HepG2 (cell line): ENCODE measurements at regions not wholly inside any gene's neighbourhood (a gene's known extent, or its start where the extent isn't known, plus 50 kb on each side); places are given as distances from the start of the nearest gene placed in this dataset.

Source experiments
- ATAC-seq: fragments of 200-7000 bp; cut with Tn5 transposase; 3 replicates; pipeline ENCODE4 v1.9.1; 2020; ENCODE audit warnings: mild to moderate bottlenecking, moderate library complexity
- BruUV-seq: library from RNA; stranded (reverse); fragments of 400-500 nt; replicated peaks from 2 replicates; lab custom pipeline; 2021; lab: Mats Ljungman, UMichigan
- CTCF ChIA-PET: fragments of 300-600 bp; formaldehyde crosslinking; extraction: SDS; loops from one replicate; lab custom pipeline; 2021; ENCODE audit warnings: low total read pairs, inconsistent platforms, low intra/inter-chr PET ratio; lab: Yijun Ruan, JAX
- POLR2A ChIA-PET: fragments of 350-600 bp; sonication (Branson Sonifier 250); formaldehyde crosslinking; loops from one replicate; lab custom pipeline; 2020; ENCODE audit warnings: antibody characterized with exemption, inconsistent platforms; lab: Yijun Ruan, JAX
- DNase-seq: peaks from one replicate; pipeline ENCODE4 v3.0.0-alpha.2; 2015; ENCODE audit warnings: low spot score
- FAIRE-seq: peaks from 3 replicates; lab custom pipeline; 2011; peaks lifted over from hg19 to GRCh38; lab: Jason Lieb, UNC
- H2AFZ ChIP-seq: one replicate; pipeline ENCODE4 v1.6.1; 2011; ENCODE audit warnings: low read length, inconsistent platforms
- H3K27ac ChIP-seq: fragments of 300-600 bp; 3 replicates; pipeline ENCODE4 v1.8.0; 2011; ENCODE audit warnings: mixed run types, mild to moderate bottlenecking, mixed read lengths, low read length, inconsistent platforms; ENCODE audit not compliant: insufficient read depth; ENCODE audit errors: extremely low read length
- H3K27me3 ChIP-seq, 2 experiments: fragments of 200-600 bp in 1 of 2; 2 replicates in 1 of 2; 3 replicates in 1 of 2; pipeline versions ENCODE4 v1.6.0 to v1.8.0; 2011; ENCODE audit warnings: low read length in 2 of 2, mild to moderate bottlenecking in 2 of 2, moderate library complexity in 2 of 2, inconsistent platforms in 1 of 2; ENCODE audit not compliant: insufficient read depth in 2 of 2, control insufficient read depth in 1 of 2
- H3K36me3 ChIP-seq, 2 experiments: fragments of 200-600 bp in 1 of 2; replicated peaks in 1 of 2; 2 replicates in 1 of 2; 3 replicates in 1 of 2; pipeline versions ENCODE4 v1.5.1 to v1.8.0; 2011; ENCODE audit warnings: low read length in 2 of 2, inconsistent platforms in 1 of 2; ENCODE audit not compliant: insufficient read depth in 2 of 2, control insufficient read depth in 1 of 2
- H3K4me1 ChIP-seq: 2 replicates; pipeline ENCODE4 v1.5.1; 2012; ENCODE audit warnings: low read length, inconsistent platforms; ENCODE audit not compliant: insufficient read depth
- H3K4me2 ChIP-seq: 2 replicates; pipeline ENCODE4 v1.6.0; 2011; ENCODE audit warnings: low read depth, low read length, inconsistent platforms
- H3K4me3 ChIP-seq, 3 experiments: fragments of 200-600 bp in 1 of 3; sonication (generic), shearing (Covaris generic) in 1 of 3; replicated peaks in 1 of 3; 2 replicates each; pipeline ENCODE4 v1.5.1; 2011 to 2016; ENCODE audit warnings: low read length in 3 of 3, inconsistent platforms in 2 of 3, low read depth in 2 of 3, mild to moderate bottlenecking in 2 of 3, control low read depth in 1 of 3, mixed read lengths in 1 of 3; ENCODE audit not compliant: insufficient read depth in 1 of 3
- H3K79me2 ChIP-seq: one replicate; pipeline ENCODE4 v1.6.1; 2011; ENCODE audit warnings: low read length, inconsistent platforms; ENCODE audit not compliant: insufficient read depth
- H3K9ac ChIP-seq: 2 replicates; pipeline ENCODE4 v1.6.0; 2011; ENCODE audit warnings: mild to moderate bottlenecking, low read depth, low read length, inconsistent platforms; ENCODE audit not compliant: insufficient read depth
- H3K9me3 ChIP-seq: 2 replicates; pipeline ENCODE4 v1.5.1; 2012; ENCODE audit warnings: mild to moderate bottlenecking, low read length
- H4K20me1 ChIP-seq: 2 replicates; pipeline ENCODE4 v1.6.0; 2011; ENCODE audit warnings: inconsistent platforms, mild to moderate bottlenecking, low read length, moderate library complexity; ENCODE audit not compliant: insufficient read depth
- BHLHE40 ChIP-seq: IDR thresholded peaks from 2 replicates; pipeline ENCODE4 v1.6.1; 2011; ENCODE audit warnings: low read length, improper control_type of control experiment
- CBX5 ChIP-seq: sonication (generic); formaldehyde crosslinking; IDR thresholded peaks from 2 replicates; pipeline ENCODE4 v1.4.0; 2020; ENCODE audit warnings: missing genetic modification reagents, borderline replicate concordance
- CHD4 ChIP-seq: fragments of 200-600 bp; sonication (generic); IDR thresholded peaks from 2 replicates; pipeline ENCODE4 v1.7.0; 2017; ENCODE audit warnings: mild to moderate bottlenecking, low read length, borderline replicate concordance
- MTA1 ChIP-seq: sonication (generic); formaldehyde crosslinking; IDR thresholded peaks from 2 replicates; pipeline ENCODE4 v1.4.0; 2020; ENCODE audit warnings: missing genetic modification reagents, mild to moderate bottlenecking, borderline replicate concordance
- MYC ChIP-seq: sonication (generic); formaldehyde crosslinking; IDR thresholded peaks from 2 replicates; pipeline ENCODE4 v1.9.0; 2021; ENCODE audit warnings: missing genetic modification reagents, borderline replicate concordance
- NFKBIZ ChIP-seq: IDR thresholded peaks from 2 replicates; pipeline ENCODE4 v1.6.1; 2018; ENCODE audit warnings: missing genetic modification reagents, missing compliant biosample characterization
- SOX6 ChIP-seq, 2 experiments: fragments of 450-650 bp in 1 of 2; sonication (generic) in 1 of 2; formaldehyde crosslinking in 1 of 2; IDR thresholded peaks; 2 replicates each; pipeline versions ENCODE4 v1.4.0 to v1.6.1; 2017 to 2020; ENCODE audit warnings: antibody characterized with exemption in 1 of 2, mild to moderate bottlenecking in 1 of 2, missing genetic modification reagents in 1 of 2
- STAT5B ChIP-seq: sonication (generic); formaldehyde crosslinking; IDR thresholded peaks from 2 replicates; pipeline ENCODE4 v1.4.0; 2020; ENCODE audit warnings: missing genetic modification reagents
- U2AF1 ChIP-seq: fragments of 200-400 bp; formaldehyde crosslinking; optimal IDR thresholded peaks from 2 replicates; pipeline ENCODE3; 2017; ENCODE audit warnings: mild to moderate bottlenecking, low read depth, low read length
- ZBTB21 ChIP-seq: sonication (generic); formaldehyde crosslinking; IDR thresholded peaks from 2 replicates; pipeline ENCODE4 v1.4.0; 2020; ENCODE audit warnings: missing genetic modification reagents
- ZNF543 ChIP-seq: sonication (generic); formaldehyde crosslinking; IDR thresholded peaks from 2 replicates; pipeline ENCODE4 v1.4.0; 2020; ENCODE audit warnings: mild to moderate bottlenecking, missing genetic modification reagents
- ZNF607 ChIP-seq: sonication (generic); formaldehyde crosslinking; IDR thresholded peaks from 2 replicates; pipeline ENCODE4 v1.5.1; 2020; ENCODE audit warnings: missing genetic modification reagents, mild to moderate bottlenecking, borderline replicate concordance
- ZNF792 ChIP-seq: IDR thresholded peaks from 2 replicates; pipeline ENCODE4 v1.6.1; 2016
- ZSCAN22 ChIP-seq: sonication (generic); formaldehyde crosslinking; IDR thresholded peaks from 2 replicates; pipeline ENCODE4 v1.4.0; 2020; ENCODE audit warnings: mild to moderate bottlenecking, missing genetic modification reagents
- WGBS: methylation state at CpG from one replicate; pipeline ENCODE4 v1.1.6; 2017; ENCODE audit warnings: low lambda C conversion rate; 5-methylcytosine and 5-hydroxymethylcytosine counted together
- in situ Hi-C: cut with HindIII; loops from 2 replicates; pipeline ENCODE4 v1.10.0; 2017; ENCODE audit warnings: low pct_unique_long_range_greater_than_20kb; ENCODE audit not compliant: extremely low pct_ligation_motif_present
- intact Hi-C: fragments of 100-400 bp; cut with micrococcal nuclease; formaldehyde crosslinking; loops from one replicate; pipeline ENCODE4 v1.10.0; 2022; ENCODE audit not compliant: unreplicated experiment
- TF ChIP-seq, protein P1 (sequence below): sonication (generic); formaldehyde crosslinking; IDR thresholded peaks from 2 replicates; pipeline ENCODE4 v1.4.0; 2020; ENCODE audit warnings: missing genetic modification reagents
- TF ChIP-seq, protein P2 (sequence below): sonication (generic); formaldehyde crosslinking; IDR thresholded peaks from 2 replicates; pipeline ENCODE4 v1.5.0; 2020; ENCODE audit warnings: missing genetic modification reagents, mild to moderate bottlenecking, borderline replicate concordance
- TF ChIP-seq, protein P3 (sequence below): sonication (generic); formaldehyde crosslinking; IDR thresholded peaks from 2 replicates; pipeline ENCODE4 v1.9.0; 2022; ENCODE audit warnings: low read depth, missing genetic modification reagents

DNA sequence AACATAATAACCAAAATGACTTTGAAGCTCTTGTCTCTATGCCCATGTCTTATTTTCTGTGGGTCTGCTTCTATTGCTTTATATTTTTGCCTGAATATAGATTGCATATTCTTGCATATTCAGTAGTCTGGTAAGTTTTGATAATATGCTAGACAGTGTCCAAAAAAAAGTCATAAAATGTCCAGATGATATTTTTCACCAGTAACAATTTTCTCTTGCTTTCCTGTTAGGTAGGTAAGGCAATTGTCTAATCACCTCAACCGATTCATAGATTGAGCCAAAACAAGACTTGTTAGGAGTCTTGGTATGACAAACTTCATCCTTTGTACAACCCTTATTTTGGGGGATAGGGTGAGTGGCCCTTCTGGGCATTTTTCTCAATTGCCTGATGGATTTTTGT lies 277.0 kb upstream of the NRP1 start:
- Histone ChIP-seq H3K4me1 (no peaks in the 10 kb centered on the region), H2AFZ (no peak overlapping the region), H3K36me3 (no peaks in the 10 kb centered on the region), H3K79me2 (no peaks in the 10 kb centered on the region), H3K9me3 (0 out of 2 replicates have a peak, but pooled peaks cover 6% of the 10 kb centered on the region), H3K9ac (no peak overlapping the region)
- in situ Hi-C loops (no loop called here), intact Hi-C loops (no loop called here)
- FAIRE-seq: no peak
- BruUV-seq: no TSS peak
- DNase-seq: no peak
- WGBS: 61% methylated on average over 1 of the region's 1 CpG
- CTCF ChIA-PET: no interaction called here
- TF ChIP-seq STAT5B (no peak), ZNF607 (CRISPR knock-in tag) (no peak), CBX5 (CRISPR knock-in tag) (no peak), NFKBIZ (CRISPR knock-in tag) (no peak), ZNF792 (CRISPR knock-in tag) (no peak), ZSCAN22 (CRISPR knock-in tag) (no peak), U2AF1 (no peak), MYC (CRISPR knock-in tag) (no peak), ZNF543 (no peak), CHD4 (no peak), ZBTB21 (CRISPR knock-in tag) (no peak), MTA1 (no peak), BHLHE40 (no peak), SOX6 (IDR thresholded peaks at IDR 0.05) (no peak), SOX6 (CRISPR knock-in tag; IDR thresholded peaks at IDR 0.05) (no peak)
- TF ChIP-seq, protein P1, sequence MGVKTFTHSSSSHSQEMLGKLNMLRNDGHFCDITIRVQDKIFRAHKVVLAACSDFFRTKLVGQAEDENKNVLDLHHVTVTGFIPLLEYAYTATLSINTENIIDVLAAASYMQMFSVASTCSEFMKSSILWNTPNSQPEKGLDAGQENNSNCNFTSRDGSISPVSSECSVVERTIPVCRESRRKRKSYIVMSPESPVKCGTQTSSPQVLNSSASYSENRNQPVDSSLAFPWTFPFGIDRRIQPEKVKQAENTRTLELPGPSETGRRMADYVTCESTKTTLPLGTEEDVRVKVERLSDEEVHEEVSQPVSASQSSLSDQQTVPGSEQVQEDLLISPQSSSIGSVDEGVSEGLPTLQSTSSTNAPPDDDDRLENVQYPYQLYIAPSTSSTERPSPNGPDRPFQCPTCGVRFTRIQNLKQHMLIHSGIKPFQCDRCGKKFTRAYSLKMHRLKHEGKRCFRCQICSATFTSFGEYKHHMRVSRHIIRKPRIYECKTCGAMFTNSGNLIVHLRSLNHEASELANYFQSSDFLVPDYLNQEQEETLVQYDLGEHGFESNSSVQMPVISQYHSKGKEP (CRISPR knock-in tag): no peak
- TF ChIP-seq, protein P2, sequence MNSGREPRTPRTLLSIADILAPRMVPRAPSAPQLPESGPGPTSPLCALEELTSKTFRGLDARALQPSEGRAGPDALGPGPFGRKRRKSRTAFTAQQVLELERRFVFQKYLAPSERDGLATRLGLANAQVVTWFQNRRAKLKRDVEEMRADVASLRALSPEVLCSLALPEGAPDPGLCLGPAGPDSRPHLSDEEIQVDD (CRISPR knock-in tag): no peak
- TF ChIP-seq, protein P3, sequence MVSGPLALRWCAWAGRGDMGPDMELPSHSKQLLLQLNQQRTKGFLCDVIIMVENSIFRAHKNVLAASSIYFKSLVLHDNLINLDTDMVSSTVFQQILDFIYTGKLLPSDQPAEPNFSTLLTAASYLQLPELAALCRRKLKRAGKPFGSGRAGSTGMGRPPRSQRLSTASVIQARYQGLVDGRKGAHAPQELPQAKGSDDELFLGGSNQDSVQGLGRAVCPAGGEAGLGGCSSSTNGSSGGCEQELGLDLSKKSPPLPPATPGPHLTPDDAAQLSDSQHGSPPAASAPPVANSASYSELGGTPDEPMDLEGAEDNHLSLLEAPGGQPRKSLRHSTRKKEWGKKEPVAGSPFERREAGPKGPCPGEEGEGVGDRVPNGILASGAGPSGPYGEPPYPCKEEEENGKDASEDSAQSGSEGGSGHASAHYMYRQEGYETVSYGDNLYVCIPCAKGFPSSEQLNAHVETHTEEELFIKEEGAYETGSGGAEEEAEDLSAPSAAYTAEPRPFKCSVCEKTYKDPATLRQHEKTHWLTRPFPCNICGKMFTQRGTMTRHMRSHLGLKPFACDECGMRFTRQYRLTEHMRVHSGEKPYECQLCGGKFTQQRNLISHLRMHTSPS (CRISPR knock-in tag): no peak
- TF ChIP-seq, all 625 proteins: peak for 0
- H3K27me3 ChIP-seq: no peaks in the 10 kb centered on the region; a peak in 1 of 5 replicates
- H3K27ac ChIP-seq: no peak overlapping the region
- no peaks in the 10 kb centered on the region for H4K20me1 ChIP-seq
- H3K4me3 ChIP-seq: no peak overlapping the region
- POLR2A ChIA-PET: no interaction called here
- no peak for ATAC-seq
- H3K4me2 ChIP-seq: no peak overlapping the region
